ENCODE measurements at regions not wholly inside any gene's neighbourhood (a gene's known extent, or its start where the extent isn't known, plus 50 kb on each side); places are given as distances from the start of the nearest gene placed in this dataset.

DNA sequence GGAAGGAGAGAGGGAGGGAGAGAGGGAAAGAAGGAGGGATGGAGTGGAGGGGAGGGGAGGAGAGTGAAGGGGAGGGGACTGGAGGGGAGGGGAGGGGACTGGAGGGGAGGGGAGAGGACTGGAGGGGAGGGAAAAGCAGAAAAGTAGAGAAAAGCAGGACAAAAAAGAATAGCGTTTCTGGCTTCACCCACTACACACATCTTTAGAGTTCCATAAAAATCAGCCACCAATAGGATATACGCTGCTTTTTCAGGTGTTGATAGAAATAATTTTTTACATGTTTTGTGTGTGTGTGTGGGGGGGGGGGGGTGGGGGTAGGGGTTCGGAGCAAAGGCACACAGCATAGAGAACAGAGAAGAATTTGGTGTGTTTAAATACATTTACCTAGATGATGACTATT is 1259.1 kb downstream of the EPHA7 start:
- TF ChIP-seq YY1 (IDR thresholded peaks at IDR 0.05; ENCODE audit: insufficient read depth, insufficient read length) (no peak), SUZ12 (IDR thresholded peaks at IDR 0.05; ENCODE audit: extremely low read depth, insufficient read depth, insufficient read length) (no peak)
